Activated T-cell treated with anti-CD3 and anti-CD28 coated beads for 24 hours (primary cell): ENCODE measurements at regions not wholly inside any gene's neighbourhood (a gene's known extent, or its start where the extent isn't known, plus 50 kb on each side); places are given as distances from the start of the nearest gene placed in this dataset.

ENCODE experiments used
- DNase-seq: peaks from one replicate; pipeline ENCODE4 v3.0.0-alpha.2; 2020; ENCODE audit warnings: low read depth

DNA sequence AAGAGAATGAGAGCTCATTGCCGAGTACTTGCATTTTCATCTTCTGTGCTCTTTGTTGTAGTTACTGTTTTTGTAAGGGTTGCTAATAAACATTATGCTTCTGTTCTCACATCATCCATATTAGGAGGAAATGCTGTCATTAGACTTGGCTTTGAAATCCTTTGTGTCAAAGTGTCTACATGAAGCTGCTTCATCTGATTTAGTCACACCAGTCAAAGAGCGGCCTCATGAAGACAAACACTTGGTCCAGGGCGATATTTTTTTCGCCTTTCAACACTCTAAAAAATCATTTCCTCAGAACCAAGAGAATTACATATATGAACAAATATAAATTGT lies 105.0 kb downstream of the SPRY2 start:
- no peak for DNase-seq

DNA sequence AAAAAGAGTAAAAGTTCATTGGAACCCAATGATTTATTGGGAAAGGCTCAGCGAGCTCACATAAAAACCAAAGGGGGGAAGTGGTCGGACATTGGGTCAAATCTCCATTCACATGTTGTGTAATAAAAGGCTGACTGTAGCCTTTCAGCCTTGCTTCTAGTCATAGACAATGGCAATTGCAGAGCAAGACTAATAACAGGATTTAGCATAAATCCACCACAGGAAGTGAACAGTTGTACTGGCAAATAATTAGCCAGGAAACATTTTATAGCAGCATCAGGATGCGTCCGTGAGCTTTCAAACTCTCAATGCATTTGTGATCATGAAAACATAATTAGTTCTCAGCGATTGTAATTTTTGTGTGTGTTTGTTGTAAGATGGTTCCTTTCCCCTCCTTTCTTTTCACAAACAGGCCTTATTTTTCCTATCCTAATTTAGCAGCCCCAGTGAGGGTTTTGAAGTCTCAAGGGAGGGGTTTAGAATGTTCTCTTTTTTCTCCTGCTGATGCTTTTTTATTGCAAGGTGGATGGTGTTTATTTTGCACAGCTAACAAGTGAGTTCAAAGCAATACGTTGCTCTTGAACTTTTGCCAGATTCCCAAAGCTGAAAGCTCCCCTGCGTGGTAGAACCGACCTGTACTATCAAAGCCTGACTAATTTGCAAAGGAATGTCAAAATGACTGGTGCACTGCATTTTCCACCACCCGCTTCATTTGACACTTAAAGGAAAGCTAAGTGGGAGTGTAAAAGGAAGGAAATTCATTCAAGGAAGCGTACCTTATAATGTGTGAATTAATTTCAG lies 105.6 kb downstream of the SPRY2 start:
- DNase-seq, result no peak

DNA sequence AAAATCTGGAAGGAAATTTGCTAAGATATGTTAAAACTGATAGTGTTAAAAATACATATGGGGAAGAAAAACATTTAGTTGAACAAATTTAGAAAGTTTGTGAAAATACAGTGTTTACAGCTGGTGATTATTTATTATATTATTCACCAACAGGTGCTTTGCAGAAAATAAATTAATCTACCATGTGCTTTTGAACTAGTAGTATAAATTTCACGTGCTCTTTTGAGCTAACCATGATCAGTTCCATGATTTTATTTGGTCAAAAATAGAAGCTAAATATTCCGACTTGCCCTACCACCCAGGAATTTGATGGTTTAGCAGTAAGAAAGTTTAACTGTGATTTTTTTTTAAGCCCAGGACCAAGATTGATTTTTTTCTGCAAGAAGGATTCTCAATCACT lies 113.3 kb downstream of the SPRY2 start:
- no peak for DNase-seq

DNA sequence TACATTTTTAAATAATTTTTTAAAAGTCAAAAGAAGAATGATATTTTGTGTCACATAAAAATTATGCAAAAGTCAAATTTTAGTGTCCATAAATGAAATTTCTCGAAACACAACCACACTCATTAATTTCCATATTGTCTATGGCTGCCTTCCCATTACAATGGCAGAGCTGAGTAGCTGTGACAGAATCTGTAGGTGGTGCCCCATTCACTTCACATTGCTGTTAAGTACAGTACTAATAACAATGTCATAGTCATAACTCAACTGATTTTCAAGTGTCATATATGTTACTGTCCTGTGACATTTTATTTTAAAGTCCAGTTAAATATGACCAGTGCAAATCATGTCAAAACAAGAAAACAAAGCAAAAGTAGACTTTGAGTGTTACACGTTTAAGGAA lies 114.3 kb downstream of the SPRY2 start:
- DNase-seq, result no peak

DNA sequence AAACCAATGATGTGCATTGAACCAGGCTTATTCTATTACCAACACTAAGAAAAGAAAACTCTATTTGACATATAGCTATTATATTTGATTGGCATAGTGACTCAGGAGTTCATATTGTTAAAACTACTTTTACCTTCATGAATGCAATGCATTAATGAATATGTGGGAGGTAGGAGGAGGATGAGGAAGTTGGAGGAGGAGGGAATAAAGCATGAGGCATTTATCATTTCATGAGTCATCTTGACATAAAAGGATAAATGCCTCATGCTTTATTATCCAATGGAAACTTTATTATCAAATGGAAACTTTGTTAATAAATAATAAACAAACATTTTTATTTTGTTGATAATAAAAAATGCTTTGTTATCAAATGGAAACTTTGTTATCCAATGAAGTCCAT lies 116.5 kb downstream of the SPRY2 start:
- no peak for DNase-seq

DNA sequence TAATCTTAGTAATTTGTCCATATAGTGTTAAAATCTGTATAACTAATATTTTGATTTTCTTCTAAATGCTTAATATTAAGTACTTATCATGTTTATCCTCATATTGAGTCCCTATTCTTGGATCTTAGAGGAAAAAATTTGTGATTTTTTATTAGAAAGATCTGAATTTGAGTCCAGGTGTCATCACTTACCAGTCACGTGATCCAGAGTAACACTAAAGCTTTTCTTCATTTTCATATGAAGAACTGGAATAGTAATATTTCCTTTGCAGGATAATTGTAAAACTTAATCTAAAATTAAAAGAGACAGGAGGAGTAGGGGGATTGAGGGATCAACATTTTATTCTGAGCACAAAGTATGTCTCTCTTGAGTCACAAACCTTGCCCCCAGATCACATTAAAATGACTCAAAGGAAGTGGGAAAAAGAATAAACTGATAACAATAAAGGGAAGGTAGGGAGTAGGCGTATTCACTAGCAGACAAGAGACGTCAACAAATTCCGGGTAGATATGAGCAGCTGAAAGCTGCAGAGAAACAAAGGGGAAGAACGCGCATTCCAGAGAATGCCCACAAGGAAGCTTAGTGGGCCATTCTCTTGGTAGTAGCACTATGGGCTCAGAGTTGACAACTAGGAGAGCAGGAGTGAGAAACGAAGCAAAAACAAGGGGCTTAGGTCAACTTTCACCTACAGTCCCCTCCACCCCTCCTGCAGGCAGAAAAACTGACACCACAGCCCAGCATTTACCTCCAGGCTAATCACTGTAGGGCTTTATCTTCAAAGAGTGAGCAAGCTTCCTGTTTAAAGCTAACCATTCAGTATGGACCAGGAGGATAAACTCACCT lies 123.1 kb downstream of the SPRY2 start:
- no peak for DNase-seq

DNA sequence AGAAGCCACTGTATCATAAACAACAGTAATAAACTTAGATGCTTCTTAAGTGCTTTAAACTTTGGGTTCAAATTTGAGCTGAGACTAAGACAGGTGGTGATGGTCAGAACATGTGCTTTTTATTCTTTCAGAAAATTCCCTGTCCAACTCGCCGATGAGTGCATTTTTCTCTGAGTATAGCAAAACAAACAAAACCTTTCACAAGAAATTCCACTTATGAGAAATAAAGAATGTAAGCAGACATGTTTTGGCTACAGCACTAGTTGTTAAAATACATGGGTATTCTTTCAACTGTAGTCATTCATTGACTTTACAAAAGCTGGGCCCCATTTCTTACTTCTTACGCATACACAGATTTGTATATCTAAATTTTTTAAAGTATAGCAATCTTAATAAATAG lies 125.6 kb downstream of the SPRY2 start:
- DNase-seq, result no peak

DNA sequence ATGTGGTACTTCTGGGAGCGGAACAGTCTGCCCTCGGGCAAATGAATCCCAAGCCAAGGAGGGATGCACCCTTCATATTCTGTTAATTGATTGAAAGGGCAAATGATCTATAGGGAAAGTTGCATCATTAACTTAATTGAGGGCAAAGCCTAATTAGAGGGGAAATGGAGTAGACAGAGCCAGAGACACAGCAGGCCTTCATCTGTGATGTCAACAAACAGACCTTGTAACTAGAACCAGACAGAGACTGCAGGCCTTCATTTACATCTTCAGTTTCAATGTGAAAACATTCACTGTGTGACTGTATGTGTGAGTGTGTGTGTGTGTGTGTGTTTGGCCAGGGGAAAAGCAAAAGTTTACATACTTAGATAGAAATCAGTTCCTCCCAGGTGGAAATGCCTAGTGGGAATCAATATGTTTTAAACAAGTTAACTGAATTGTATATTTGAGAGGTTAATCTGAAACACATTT lies 126.4 kb downstream of the SPRY2 start:
- DNase-seq, result no peak

DNA sequence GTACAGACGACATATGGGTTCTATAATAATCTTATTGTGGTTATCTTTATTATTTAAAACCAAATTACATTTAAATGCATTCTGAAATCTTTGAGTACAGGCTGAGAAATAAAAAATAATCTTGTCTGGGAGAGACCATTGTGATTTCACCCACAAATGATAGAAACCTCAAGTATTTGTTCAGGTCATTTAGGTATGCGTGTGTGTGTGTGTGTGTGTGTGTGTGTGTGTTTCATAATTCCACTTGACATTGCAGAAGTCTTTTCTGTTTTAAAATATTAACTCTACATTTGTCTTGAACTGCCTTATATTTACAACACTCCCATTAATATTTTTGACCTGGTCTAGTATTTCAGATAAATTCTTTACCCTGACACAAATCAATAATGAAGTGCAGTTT lies 126.9 kb downstream of the SPRY2 start:
- no peak for DNase-seq

DNA sequence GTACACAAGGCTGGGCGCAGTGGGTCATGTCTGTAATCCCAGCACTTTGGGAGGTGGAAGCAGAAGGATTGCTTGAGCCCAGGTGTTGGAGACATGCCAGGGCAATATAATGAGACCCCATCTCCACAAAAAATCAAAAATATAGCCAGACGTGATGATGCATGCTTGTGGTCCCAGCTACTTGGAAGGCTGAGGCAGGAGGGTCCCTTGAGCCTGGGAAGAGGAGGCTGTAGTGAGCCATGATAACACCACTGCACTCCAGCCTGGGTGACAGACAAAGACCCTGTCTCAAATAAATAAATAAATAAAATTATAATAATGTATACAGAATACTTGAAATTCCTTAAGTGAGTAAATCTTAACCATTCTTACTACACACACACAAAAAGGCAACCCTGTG lies 127.7 kb downstream of the SPRY2 start:
- no peak for DNase-seq

DNA sequence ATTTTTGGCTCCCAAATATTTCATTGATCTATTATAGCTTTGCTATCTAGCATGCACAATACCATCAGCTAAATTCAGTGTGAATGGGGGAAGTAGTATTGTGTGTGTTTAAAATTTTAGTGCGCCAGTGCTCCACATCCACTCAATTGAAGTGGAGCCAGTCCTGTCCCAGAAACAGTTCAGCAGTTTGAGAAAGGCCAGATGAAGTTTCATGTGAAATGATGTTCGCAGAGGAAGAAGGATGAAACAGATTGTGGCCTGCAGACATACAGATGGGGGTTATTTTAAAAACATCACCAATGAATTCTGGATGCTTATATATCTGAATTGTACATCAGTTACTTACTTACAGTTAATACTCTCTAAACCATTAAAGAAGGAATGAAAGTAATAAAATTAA lies 129.4 kb downstream of the SPRY2 start:
- no peak for DNase-seq

DNA sequence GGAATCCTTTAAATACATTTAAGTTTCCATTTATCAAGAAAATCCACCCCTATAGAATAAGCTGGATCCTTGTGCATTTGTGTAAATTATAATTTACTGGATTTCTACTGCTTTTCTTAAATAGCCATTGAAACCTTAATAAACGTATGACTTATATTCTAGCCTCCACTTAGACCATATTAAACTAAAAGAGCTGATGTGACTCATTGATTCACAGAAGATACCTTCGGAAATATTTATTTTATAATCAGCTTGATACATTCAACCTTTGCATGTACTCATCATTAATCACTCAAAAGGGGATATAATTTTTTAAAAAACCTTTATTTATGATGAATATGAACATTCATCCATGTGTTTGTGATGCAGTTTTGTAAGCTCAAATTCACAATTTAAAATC lies 136.3 kb downstream of the SPRY2 start:
- no peak for DNase-seq

DNA sequence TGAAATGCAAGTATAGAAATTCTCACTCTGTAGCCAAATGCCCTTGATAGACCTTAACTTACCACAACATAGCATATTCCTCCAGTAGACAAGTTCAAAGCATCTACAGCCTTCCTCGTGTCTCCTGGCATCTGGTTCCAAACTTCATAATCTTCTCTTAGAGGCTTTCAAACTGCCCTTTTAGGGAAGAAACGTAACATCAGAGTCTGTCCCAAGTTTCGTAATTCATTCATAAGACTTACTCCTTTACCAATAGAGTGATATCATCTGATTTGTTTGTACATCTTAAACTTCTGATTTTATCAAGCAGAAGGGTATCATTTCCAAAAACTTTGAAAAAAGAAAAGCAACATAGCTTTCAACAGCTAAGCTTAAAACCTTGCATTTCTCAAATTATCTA lies 137.4 kb downstream of the SPRY2 start:
- no peak for DNase-seq

DNA sequence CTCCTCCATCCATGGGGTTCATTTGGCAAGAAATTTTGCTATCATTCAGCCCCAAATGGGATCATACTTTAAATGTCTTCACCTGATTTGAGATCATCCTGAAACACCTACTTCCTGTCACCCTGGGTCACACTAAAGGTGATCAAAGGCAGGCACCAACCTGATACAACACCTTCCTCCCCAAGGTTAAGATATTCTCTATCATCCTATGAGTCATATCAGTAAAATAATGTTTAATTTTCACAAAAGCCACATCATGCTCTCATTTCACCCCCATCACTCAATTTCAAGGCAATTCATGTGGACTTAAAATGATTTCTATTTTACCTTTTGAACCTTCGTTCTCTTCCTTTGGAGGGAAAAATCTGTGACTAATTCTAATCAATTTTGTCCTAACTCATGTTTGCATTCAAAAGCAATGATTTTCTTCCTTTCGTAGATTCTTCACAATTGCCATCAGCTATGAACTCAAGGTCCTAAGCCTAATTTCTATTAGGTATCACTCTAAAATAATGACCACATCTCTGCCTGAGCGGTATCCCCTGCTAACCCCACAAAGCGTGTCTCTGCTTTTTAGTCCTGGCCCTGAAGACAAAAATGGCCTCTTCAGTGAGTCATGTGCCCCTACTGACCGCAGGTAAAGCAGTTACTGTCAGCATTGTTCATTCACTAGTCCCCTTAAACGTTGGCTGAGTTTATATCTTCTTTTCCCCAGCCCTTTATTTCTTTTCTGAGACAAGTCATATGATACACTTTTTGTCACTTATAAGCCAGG lies 139.0 kb downstream of the SPRY2 start:
- DNase-seq, result no peak

DNA sequence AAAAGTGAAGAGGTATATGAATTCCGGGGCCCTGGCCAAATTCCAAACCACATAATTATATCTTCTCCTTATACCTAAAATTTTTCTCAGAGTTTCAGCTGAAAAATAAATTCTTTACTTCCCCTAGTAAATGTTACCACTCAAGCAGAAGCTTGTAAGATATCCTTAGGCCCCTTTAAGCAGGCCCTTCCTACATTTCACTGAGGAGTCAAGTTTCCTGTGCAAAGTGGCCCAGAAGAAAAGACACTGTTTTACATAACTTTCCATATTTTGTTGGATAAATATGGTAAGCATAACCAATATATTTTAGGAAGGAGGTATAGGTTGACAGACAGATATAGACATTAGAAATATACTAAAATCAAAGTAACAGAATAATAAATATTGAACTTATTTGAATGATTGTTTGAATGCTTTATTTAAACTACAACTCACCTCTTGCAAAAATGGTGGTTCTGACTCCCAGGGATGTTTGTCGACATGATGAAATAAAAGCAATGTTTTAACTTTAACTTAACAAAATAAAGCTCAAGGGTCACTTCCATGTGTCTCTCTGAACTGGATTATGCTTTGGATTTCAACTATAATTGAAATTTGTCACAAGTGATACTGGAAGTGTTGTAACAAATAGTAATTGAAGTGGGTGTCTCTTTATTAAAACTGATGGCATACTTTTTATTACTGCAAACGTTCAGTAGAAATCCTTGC lies 141.2 kb downstream of the SPRY2 start:
- DNase-seq, result no peak

DNA sequence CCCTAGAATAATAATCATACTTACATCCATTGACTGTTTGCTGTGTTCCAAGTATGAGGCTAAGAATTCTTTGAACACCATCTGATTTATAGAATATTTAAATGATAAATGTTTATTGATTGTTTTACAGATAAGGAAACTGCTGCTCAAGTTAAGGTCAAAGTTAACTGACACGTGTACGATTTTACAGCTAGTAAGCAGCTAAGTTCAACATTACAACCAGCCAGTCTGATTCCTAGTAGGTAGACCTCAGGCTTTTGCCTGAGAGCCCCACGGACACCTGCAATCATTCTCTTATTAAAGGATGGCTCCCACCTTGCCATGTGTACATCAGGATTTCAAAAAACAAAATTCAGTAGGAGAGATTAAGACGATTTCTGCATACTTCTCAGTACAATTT lies 141.9 kb downstream of the SPRY2 start:
- no peak for DNase-seq

DNA sequence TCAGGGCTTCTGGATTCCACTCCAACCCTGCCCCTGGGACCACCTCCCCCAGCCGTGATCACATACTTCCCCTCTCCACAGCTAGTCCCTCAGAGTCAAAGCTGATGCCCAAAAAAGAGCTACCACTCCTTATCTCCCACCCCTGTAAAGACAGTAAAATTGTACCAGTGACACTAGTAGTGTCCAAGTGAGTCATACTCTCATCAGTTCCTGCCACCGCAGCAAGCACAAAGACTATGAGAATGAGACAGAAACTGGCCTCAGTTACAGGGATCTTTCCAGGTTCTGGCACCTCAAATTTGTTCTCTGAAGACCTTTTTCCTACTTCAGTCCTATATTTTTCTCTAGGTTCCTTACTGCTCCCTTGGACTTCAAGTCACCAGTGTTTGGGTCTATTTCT lies 144.2 kb downstream of the SPRY2 start:
- DNase-seq, result no peak

DNA sequence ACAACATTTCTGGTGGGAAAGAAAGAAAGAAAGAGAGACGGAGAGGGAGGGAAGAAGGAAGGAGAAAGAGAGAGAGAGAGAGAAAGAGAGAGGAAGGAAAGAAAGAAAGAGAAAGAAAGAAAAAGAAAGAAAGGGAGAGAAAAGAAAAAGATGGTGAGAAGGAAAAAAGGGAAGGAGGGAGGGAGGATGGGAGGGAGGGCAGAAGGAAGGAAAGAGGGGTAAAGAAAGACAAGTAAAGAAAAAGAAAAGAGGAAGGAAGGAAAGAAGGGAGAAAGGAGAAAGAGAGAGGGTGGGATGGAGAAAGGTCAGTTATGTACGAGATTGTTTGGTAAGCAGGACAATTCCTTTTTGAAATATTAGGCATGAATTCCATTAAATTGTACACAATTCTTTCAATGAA lies 145.3 kb downstream of the SPRY2 start:
- no peak for DNase-seq

DNA sequence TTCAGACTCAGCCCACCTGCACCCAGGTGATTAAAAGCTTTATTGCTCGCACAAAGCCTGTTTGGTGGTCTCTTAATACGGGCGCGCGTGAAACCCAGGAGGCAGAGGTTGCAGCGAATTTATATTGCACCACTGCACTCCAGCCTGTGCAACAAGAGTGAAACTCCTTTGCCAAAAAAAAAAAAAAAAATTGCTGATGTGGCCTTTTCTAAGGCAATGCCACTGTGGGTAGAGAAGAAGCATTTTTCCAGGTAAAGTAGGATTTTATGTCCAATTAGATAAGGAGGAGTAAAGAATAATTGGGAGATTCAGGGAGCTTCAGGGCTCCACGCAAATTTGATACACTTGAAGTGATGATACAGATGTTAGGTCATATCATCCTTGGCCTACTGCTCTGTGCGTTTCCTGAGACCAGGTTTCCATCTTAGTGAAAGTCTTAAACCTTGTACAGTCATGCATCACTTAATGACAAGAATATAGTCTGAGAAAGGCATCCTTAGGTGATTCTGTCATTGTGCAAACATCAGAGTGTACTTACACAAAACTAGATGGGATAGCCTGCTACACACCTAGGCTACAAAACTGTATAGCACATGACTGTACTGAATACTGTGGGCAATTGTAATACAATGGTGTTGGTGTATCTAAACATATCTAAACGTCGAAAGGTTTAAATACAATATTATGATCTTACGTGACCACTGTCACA lies 150.9 kb downstream of the SPRY2 start:
- DNase-seq, result no peak

DNA sequence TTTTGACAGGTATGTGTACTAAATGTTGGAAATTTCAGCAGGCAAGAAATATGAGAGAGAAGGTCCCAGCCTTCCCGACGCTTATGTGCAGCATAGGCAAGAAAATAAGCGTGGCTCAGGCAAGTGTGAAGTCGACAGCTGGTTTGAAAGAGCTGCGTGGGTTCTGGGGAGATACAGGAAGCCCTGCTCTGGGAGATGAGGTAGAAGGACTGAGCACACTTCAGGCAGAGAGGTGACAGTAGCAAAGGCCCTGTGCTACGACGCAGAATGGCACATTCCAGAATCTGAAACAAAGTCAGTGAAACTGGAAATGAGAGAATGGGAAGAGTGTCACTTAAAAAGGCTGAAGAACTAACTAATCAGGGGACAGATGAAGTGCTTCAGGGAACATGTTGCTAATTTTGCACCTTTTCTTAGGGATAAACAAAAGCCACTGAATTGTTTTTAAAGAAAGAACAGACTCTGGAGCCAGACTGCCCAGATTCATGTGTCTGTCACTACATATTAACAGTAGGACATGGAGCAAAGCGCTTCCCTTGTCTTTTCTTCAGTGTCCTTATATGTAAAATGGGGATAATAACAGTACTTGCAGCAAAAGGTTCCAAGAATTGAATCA lies 160.1 kb downstream of the SPRY2 start:
- no peak for DNase-seq

DNA sequence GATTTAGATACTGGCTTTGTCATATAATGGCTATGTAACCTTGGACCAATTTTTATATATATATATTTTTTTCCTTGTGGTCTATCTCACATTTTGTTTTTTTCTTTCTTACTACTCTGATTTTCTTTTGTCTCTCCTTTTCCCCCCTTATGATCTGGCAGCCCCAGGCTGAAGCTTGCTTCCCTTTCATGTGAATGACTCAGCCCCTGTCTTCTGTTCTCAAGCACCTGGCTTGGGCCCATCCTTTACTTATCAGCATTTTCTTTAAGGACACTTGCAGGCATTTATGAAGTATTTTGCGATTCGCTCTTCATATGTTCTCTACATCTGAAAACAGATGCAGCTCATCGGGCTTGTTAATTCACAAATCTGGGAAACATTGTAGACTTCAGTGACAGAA lies 163.6 kb downstream of the SPRY2 start:
- no peak for DNase-seq
